GM18867 (cell line): ENCODE measurements at regions not wholly inside any gene's neighbourhood (a gene's known extent, or its start where the extent isn't known, plus 50 kb on each side); places are given as distances from the start of the nearest gene placed in this dataset.

ENCODE experiments used
- ATAC-seq: cut with Tn5 transposase; IDR thresholded peaks from one replicate; pipeline ENCODE4 v1.9.1; 2021; ENCODE audit warnings: mild to moderate bottlenecking, moderate library complexity; ENCODE audit not compliant: unreplicated experiment

GRCh38 chr4:147343692-147344091 lies 137.2 kb upstream of the EDNRA start:
- ATAC-seq: no peak

GRCh38 chr4:147345662-147346061 lies 135.2 kb upstream of the EDNRA start:
- no peak for ATAC-seq

GRCh38 chr4:147347217-147347616 lies 133.7 kb upstream of the EDNRA start:
- ATAC-seq: no peak

GRCh38 chr4:147349193-147349592 lies 131.7 kb upstream of the EDNRA start:
- no peak for ATAC-seq

GRCh38 chr4:147351083-147351787 lies 129.7 kb upstream of the EDNRA start:
- ATAC-seq: no peak

- no peak for ATAC-seq
Measured at GRCh38 chr4:147354237-147354636, 126.7 kb upstream of the EDNRA start.

GRCh38 chr4:147355032-147355656 lies 125.8 kb upstream of the EDNRA start:
- no peak for ATAC-seq

- ATAC-seq: no peak
Measured at GRCh38 chr4:147355847-147356246, 125.0 kb upstream of the EDNRA start.

GRCh38 chr4:147360301-147360700 lies 120.6 kb upstream of the EDNRA start:
- ATAC-seq: no peak

GRCh38 chr4:147361726-147362125 lies 119.2 kb upstream of the EDNRA start:
- no peak for ATAC-seq

GRCh38 chr4:147362938-147363337 lies 118.0 kb upstream of the EDNRA start:
- ATAC-seq: no peak

GRCh38 chr4:147363514-147363913 lies 117.4 kb upstream of the EDNRA start:
- no peak for ATAC-seq

- no peak for ATAC-seq
Measured at GRCh38 chr4:147365396-147365795, 115.5 kb upstream of the EDNRA start.

- ATAC-seq: no peak
Measured at GRCh38 chr4:147366164-147366563, 114.7 kb upstream of the EDNRA start.

GRCh38 chr4:147367891-147368290 lies 113.0 kb upstream of the EDNRA start:
- ATAC-seq: no peak

GRCh38 chr4:147368948-147369347 lies 111.9 kb upstream of the EDNRA start:
- no peak for ATAC-seq

- no peak for ATAC-seq
Measured at GRCh38 chr4:147370473-147370872, 110.4 kb upstream of the EDNRA start.

GRCh38 chr4:147370881-147371280 lies 110.0 kb upstream of the EDNRA start:
- no peak for ATAC-seq

- ATAC-seq: no peak
Measured at GRCh38 chr4:147371661-147372060, 109.2 kb upstream of the EDNRA start.

GRCh38 chr4:147378780-147379179 lies 102.1 kb upstream of the EDNRA start:
- no peak for ATAC-seq

GRCh38 chr4:147381749-147382148 lies 99.1 kb upstream of the EDNRA start:
- ATAC-seq: no peak

- ATAC-seq: no peak
Measured at GRCh38 chr4:147388018-147388417, 92.9 kb upstream of the EDNRA start.

GRCh38 chr4:147396105-147396504 lies 84.8 kb upstream of the EDNRA start:
- ATAC-seq: no peak
